GM12878 (cell line): ENCODE measurements at regions not wholly inside any gene's neighbourhood (a gene's known extent, or its start where the extent isn't known, plus 50 kb on each side); places are given as distances from the start of the nearest gene placed in this dataset.

Source experiments
- BACH1 ChIP-seq: fragments of 450-650 bp; IDR thresholded peaks from 2 replicates; pipeline ENCODE4 v1.6.1; 2017; ENCODE audit warnings: mild to moderate bottlenecking, borderline replicate concordance
- CHD1 ChIP-seq: IDR thresholded peaks from 2 replicates; pipeline ENCODE4 v1.6.1; 2012; ENCODE audit warnings: low read depth, low read length, improper control_type of control experiment
- KDM1A ChIP-seq: fragments of 200-600 bp; sonication (generic); IDR thresholded peaks from 2 replicates; pipeline ENCODE4 v1.6.1; 2016; ENCODE audit warnings: borderline replicate concordance
- MYC ChIP-seq: IDR thresholded peaks from 2 replicates; pipeline ENCODE4 v1.6.1; 2011; ENCODE audit warnings: mild to moderate bottlenecking, low read length, moderate library complexity, inconsistent platforms; ENCODE audit not compliant: insufficient read depth, insufficient replicate concordance, insufficient read length, severe bottlenecking
- TF ChIP-seq, protein P1 (sequence below): IDR thresholded peaks from 2 replicates; pipeline ENCODE4 v1.6.1; 2012; ENCODE audit warnings: low read depth, low read length, improper control_type of control experiment

DNA sequence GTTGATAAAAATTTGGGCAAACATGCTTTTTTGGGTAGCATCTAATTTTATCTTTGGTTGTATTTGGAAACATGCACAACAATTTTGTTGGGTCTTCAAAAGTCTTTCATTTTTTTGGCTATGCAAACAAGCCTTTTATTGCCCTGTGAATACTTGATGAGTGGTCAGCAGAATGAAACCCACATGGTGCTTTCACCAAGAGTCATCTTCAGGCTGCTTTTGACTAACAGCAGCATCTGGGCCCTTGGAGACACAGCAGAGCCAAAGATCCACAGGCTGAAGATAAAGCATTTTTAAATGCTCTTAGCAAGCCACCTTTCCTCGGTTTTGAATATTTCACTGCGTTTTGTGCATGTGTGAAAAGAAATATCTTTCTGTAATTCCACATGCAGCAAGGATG, 154.9 kb downstream of the FGF9 start:
- TF ChIP-seq MYC: no peak
- TF ChIP-seq CHD1: no peak
- TF ChIP-seq, protein P1, sequence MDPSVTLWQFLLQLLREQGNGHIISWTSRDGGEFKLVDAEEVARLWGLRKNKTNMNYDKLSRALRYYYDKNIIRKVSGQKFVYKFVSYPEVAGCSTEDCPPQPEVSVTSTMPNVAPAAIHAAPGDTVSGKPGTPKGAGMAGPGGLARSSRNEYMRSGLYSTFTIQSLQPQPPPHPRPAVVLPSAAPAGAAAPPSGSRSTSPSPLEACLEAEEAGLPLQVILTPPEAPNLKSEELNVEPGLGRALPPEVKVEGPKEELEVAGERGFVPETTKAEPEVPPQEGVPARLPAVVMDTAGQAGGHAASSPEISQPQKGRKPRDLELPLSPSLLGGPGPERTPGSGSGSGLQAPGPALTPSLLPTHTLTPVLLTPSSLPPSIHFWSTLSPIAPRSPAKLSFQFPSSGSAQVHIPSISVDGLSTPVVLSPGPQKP: no peak
- no peak for TF ChIP-seq BACH1
- no peak for TF ChIP-seq KDM1A
